ENCODE measurements at regions not wholly inside any gene's neighbourhood (a gene's known extent, or its start where the extent isn't known, plus 50 kb on each side); places are given as distances from the start of the nearest gene placed in this dataset.

GRCh38 chr4:62548108-62548524, 1348.0 kb downstream of the ADGRL3 start:
- no peaks in the 10 kb centered on the region for H3K36me3 ChIP-seq (ENCODE audit: control insufficient read depth in 2 of 2, extremely low read depth in 1 of 2, insufficient read depth in 2 of 2, low read length in 2 of 2)
- FAIRE-seq: no peak
- no peak overlapping the region for H3K4me3 ChIP-seq (ENCODE audit: control insufficient read depth in 2 of 3, extremely low read depth in 1 of 3, insufficient read depth in 2 of 3, low read depth in 1 of 3, low read length in 3 of 3)
- H2AFZ ChIP-seq (ENCODE audit: control insufficient read depth, low read length): no peak overlapping the region
- no peak for DNase-seq (ENCODE audit: low read depth, low spot score)
- no peaks in the 10 kb centered on the region for H3K27me3 ChIP-seq (ENCODE audit: control insufficient read depth, extremely low read depth, insufficient read depth, low read length)
- no peaks in the 10 kb centered on the region for H3K9me1 ChIP-seq (ENCODE audit: control insufficient read depth, extremely low read depth, insufficient read depth, low read length)
- H3K9ac ChIP-seq (ENCODE audit: control insufficient read depth, extremely low read depth, insufficient read depth, low read length): no peak overlapping the region
- no peaks in the 10 kb centered on the region for H3K4me1 ChIP-seq (ENCODE audit: control insufficient read depth, extremely low read depth, insufficient read depth, low read length)
- H3K79me2 ChIP-seq (ENCODE audit: control insufficient read depth, insufficient read depth, low read length): no peaks in the 10 kb centered on the region
- no peaks in the 10 kb centered on the region for H4K20me1 ChIP-seq (ENCODE audit: control insufficient read depth, extremely low read depth, insufficient read depth, low read length)
- dilution Hi-C loops (cut with MboI; ENCODE audit: extremely low pct_ligation_motif_present, low sequenced_read_pairs): no loop called here
- TF ChIP-seq, protein P1, sequence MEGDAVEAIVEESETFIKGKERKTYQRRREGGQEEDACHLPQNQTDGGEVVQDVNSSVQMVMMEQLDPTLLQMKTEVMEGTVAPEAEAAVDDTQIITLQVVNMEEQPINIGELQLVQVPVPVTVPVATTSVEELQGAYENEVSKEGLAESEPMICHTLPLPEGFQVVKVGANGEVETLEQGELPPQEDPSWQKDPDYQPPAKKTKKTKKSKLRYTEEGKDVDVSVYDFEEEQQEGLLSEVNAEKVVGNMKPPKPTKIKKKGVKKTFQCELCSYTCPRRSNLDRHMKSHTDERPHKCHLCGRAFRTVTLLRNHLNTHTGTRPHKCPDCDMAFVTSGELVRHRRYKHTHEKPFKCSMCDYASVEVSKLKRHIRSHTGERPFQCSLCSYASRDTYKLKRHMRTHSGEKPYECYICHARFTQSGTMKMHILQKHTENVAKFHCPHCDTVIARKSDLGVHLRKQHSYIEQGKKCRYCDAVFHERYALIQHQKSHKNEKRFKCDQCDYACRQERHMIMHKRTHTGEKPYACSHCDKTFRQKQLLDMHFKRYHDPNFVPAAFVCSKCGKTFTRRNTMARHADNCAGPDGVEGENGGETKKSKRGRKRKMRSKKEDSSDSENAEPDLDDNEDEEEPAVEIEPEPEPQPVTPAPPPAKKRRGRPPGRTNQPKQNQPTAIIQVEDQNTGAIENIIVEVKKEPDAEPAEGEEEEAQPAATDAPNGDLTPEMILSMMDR (optimal IDR thresholded peaks at IDR 0.05 in 1 of 3, IDR thresholded peaks at IDR 0.05 in 1 of 3, conservative IDR thresholded peaks at IDR 0.05 in 1 of 3; ENCODE audit: extremely low read depth in 1 of 3, insufficient read depth in 2 of 3, low read length in 3 of 3): no peak
- no peak for TF ChIP-seq EZH2 (IDR thresholded peaks at IDR 0.05; ENCODE audit: low read length)
- no peak overlapping the region for H3K27ac ChIP-seq (ENCODE audit: control insufficient read depth, insufficient read depth, low read length)
- H3K9me3 ChIP-seq (ENCODE audit: control insufficient read depth, low read depth, low read length): no peaks in the 10 kb centered on the region
- no peak overlapping the region for H3K4me2 ChIP-seq (ENCODE audit: control insufficient read depth, extremely low read depth, insufficient read depth, low read depth, low read length)

DNA sequence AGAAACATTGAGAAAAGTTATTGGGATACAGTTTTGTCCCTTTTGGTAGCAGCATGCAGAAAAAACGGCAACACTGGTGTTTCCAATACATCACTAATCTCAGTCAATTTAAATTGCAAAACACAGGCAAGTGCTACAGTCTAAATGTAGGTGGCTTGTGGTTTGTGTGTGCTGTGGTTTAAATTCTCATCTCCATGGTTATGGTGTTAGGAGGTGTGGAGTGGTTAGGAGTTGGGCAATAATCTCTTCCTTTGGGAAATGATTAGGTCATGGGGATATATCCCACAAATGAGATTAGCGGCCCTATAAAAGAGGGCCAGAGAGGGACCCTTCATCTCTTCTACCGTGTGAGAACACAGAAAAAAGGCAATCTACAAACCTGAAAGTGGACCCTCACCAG, 1344.3 kb downstream of the ADGRL3 start:
- no peak for DNase-seq (ENCODE audit: low read depth, low spot score)
- Histone ChIP-seq H3K4me1 (ENCODE audit: control insufficient read depth, extremely low read depth, insufficient read depth, low read length) (no peaks in the 10 kb centered on the region), H3K4me2 (ENCODE audit: control insufficient read depth, extremely low read depth, insufficient read depth, low read depth, low read length) (no peak overlapping the region), H3K9me3 (ENCODE audit: control insufficient read depth, low read depth, low read length) (no peaks in the 10 kb centered on the region), H3K79me2 (ENCODE audit: control insufficient read depth, insufficient read depth, low read length) (no peaks in the 10 kb centered on the region), H3K9me1 (ENCODE audit: control insufficient read depth, extremely low read depth, insufficient read depth, low read length) (no peaks in the 10 kb centered on the region), H3K9ac (ENCODE audit: control insufficient read depth, extremely low read depth, insufficient read depth, low read length) (no peak overlapping the region), H3K27ac (ENCODE audit: control insufficient read depth, insufficient read depth, low read length) (no peak overlapping the region), H3K36me3 (ENCODE audit: control insufficient read depth in 2 of 2, extremely low read depth in 1 of 2, insufficient read depth in 2 of 2, low read length in 2 of 2) (no peaks in the 10 kb centered on the region), H4K20me1 (ENCODE audit: control insufficient read depth, extremely low read depth, insufficient read depth, low read length) (no peaks in the 10 kb centered on the region), H3K27me3 (ENCODE audit: control insufficient read depth, extremely low read depth, insufficient read depth, low read length) (no peaks in the 10 kb centered on the region), H3K4me3 (ENCODE audit: control insufficient read depth in 2 of 3, extremely low read depth in 1 of 3, insufficient read depth in 2 of 3, low read depth in 1 of 3, low read length in 3 of 3) (no peak overlapping the region), H2AFZ (ENCODE audit: control insufficient read depth, low read length) (no peak overlapping the region)
- no peak for TF ChIP-seq EZH2 (IDR thresholded peaks at IDR 0.05; ENCODE audit: low read length)
- dilution Hi-C loops (cut with MboI; ENCODE audit: extremely low pct_ligation_motif_present, low sequenced_read_pairs): no loop called here
- FAIRE-seq: no peak

DNA sequence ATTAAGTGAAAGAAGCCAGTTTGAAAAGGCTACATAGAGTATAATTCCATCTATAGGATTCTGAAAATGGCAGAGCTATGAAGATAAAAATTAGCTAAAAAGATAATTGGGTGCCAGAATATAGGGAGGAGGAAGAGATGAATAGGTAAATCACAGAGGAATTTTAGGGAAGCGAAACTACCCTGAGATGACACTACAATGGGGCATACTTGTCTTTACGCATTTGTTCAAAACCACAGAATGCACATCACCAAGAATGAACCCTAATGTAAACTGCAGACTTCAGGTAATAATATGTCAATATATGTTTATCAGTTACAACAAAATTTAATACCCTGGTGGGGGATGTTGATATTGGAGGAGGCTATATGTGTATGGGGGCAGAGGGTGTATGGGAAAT, 1342.9 kb downstream of the ADGRL3 start:
- TF ChIP-seq, protein P1 (optimal IDR thresholded peaks at IDR 0.05 in 1 of 3, IDR thresholded peaks at IDR 0.05 in 1 of 3, conservative IDR thresholded peaks at IDR 0.05 in 1 of 3; ENCODE audit: extremely low read depth in 1 of 3, insufficient read depth in 2 of 3, low read length in 3 of 3): no peak
- no peak for TF ChIP-seq EZH2 (IDR thresholded peaks at IDR 0.05; ENCODE audit: low read length)
- no peaks in the 10 kb centered on the region for H3K79me2 ChIP-seq (ENCODE audit: control insufficient read depth, insufficient read depth, low read length)
- no peaks in the 10 kb centered on the region for H3K4me1 ChIP-seq (ENCODE audit: control insufficient read depth, extremely low read depth, insufficient read depth, low read length)
- no peak overlapping the region for H3K9ac ChIP-seq (ENCODE audit: control insufficient read depth, extremely low read depth, insufficient read depth, low read length)
- H3K9me1 ChIP-seq (ENCODE audit: control insufficient read depth, extremely low read depth, insufficient read depth, low read length): no peaks in the 10 kb centered on the region
- no peaks in the 10 kb centered on the region for H3K27me3 ChIP-seq (ENCODE audit: control insufficient read depth, extremely low read depth, insufficient read depth, low read length)
- no peaks in the 10 kb centered on the region for H4K20me1 ChIP-seq (ENCODE audit: control insufficient read depth, extremely low read depth, insufficient read depth, low read length)
- dilution Hi-C loops (cut with MboI; ENCODE audit: extremely low pct_ligation_motif_present, low sequenced_read_pairs): no loop called here
- no peak overlapping the region for H3K4me2 ChIP-seq (ENCODE audit: control insufficient read depth, extremely low read depth, insufficient read depth, low read depth, low read length)
- H3K36me3 ChIP-seq (ENCODE audit: control insufficient read depth in 2 of 2, extremely low read depth in 1 of 2, insufficient read depth in 2 of 2, low read length in 2 of 2): no peaks in the 10 kb centered on the region
- H3K9me3 ChIP-seq (ENCODE audit: control insufficient read depth, low read depth, low read length): no peaks in the 10 kb centered on the region
- no peak for DNase-seq (ENCODE audit: low read depth, low spot score)
- FAIRE-seq: no peak
- no peak overlapping the region for H3K27ac ChIP-seq (ENCODE audit: control insufficient read depth, insufficient read depth, low read length)
- H2AFZ ChIP-seq (ENCODE audit: control insufficient read depth, low read length): no peak overlapping the region
- no peak overlapping the region for H3K4me3 ChIP-seq (ENCODE audit: control insufficient read depth in 2 of 3, extremely low read depth in 1 of 3, insufficient read depth in 2 of 3, low read depth in 1 of 3, low read length in 3 of 3)

Measured in keratinocyte (primary cell).